GM12872 (cell line): ENCODE measurements at regions not wholly inside any gene's neighbourhood (a gene's known extent, or its start where the extent isn't known, plus 50 kb on each side); places are given as distances from the start of the nearest gene placed in this dataset.

Source experiments
- TF ChIP-seq, protein P1 (sequence below): IDR thresholded peaks from 3 replicates; pipeline ENCODE4 v1.5.1; 2011; ENCODE audit warnings: low read depth, mild to moderate bottlenecking, low read length, moderate library complexity; ENCODE audit not compliant: insufficient read depth

DNA sequence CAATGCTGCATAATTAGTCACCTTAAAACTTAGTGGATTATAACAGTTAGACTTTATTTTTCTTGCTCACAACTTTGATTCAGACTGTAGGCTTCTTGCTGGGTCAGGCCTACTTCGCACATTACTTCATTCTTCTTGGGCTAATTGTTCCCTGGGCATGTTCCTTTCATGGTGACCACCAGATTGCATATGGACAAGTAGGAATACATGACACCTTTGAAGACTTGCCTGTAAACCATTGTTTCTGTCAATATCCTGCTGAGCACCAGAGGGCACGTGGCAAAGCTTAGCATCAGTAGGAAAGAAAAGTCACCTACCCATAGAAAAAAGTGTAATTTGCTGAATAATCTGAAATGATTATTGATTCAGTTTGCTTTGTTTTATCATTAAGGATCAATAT, 54.3 kb upstream of the ROBO1 start:
- TF ChIP-seq, protein P1, sequence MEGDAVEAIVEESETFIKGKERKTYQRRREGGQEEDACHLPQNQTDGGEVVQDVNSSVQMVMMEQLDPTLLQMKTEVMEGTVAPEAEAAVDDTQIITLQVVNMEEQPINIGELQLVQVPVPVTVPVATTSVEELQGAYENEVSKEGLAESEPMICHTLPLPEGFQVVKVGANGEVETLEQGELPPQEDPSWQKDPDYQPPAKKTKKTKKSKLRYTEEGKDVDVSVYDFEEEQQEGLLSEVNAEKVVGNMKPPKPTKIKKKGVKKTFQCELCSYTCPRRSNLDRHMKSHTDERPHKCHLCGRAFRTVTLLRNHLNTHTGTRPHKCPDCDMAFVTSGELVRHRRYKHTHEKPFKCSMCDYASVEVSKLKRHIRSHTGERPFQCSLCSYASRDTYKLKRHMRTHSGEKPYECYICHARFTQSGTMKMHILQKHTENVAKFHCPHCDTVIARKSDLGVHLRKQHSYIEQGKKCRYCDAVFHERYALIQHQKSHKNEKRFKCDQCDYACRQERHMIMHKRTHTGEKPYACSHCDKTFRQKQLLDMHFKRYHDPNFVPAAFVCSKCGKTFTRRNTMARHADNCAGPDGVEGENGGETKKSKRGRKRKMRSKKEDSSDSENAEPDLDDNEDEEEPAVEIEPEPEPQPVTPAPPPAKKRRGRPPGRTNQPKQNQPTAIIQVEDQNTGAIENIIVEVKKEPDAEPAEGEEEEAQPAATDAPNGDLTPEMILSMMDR = no peak

DNA sequence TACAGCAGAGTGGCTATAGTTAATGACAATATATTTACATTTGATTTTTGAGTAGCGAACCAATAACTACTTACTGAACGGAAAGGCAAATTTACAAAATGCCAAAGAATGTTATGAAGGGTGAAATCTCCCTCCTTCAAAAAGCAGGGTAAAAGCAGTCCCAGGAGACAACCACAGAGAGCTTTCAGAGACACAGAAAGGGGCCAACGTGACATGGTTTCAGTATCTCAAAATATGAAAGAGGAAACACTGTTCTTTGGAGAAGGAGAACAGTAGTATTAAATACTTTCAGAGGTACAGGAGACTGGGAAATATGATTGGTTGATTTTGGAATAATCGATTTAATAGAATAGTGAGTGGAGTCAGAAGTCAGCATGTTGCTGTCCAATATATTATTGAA, 52.3 kb upstream of the ROBO1 start:
- TF ChIP-seq, protein P1 = no peak

DNA sequence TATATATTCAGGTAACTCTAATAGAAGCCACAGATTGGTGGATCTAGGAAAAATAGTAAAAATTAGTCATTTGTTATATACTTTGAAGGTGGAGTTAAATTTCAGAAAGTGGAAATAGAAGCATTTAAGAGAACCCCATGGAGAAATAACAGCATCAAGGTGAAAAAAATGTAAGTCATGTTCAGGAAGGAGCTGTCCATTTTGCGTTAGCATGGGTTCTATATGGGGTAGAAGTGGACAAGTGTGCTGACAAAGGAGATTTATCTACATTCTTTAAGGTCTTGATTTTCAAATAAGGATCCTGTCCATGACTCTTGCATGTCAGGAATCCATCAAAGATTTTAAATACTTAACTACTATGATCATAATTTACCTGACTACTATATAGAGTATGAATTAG, 50.2 kb upstream of the ROBO1 start:
- TF ChIP-seq, protein P1 = no peak
